GM08714 (cell line): ENCODE measurements at regions not wholly inside any gene's neighbourhood (a gene's known extent, or its start where the extent isn't known, plus 50 kb on each side); places are given as distances from the start of the nearest gene placed in this dataset.

Experiments used
- H3K4me3 ChIP-seq: fragments of 200-500 bp; sonication (Bioruptor generic); 2 replicates; pipeline ENCODE4 v1.5.1; 2014; ENCODE audit warnings: mild to moderate bottlenecking, low read length, inconsistent platforms
- ZNF274 ChIP-seq: IDR thresholded peaks from 2 replicates; pipeline ENCODE4 v1.6.1; 2012; ENCODE audit warnings: mild to moderate bottlenecking, low read depth, low read length

- no peak for TF ChIP-seq ZNF274
- no peak overlapping the region for H3K4me3 ChIP-seq
Measured at GRCh38 chr2:199160081-199160480, 297.7 kb downstream of the SATB2 start.

DNA sequence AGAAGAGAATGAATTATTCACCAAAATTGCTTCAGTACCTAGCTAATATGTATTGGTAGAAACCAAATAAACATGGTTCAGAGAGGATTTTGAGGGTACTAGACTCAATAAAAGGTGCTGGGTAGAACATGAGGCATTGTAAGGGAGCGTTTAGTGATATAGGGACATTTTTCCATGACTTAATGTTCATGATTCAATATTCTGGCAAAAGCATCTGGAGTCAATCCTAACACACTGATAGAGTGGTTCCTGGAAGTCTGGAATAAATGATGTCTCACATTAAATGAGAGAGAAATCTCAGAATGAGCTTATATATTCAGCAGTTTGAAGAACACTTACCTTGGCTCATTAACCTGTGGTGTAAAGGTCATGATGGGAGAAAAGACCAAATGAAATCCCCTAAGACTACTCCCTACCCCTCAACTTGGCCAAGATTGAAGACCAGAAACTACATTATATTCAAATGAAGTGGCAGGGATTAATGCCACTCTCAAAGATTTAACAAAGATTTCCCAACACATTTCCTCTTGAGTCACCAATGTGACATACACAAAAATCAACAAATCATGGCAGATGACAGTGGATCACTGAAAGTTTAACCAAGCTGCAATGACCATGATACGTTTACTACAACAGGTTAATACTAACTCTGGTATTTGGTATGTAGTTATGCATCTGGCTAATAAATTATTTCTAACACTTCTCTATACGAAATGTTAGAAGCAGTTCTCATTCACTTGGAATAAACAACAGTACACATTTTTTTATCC, 309.5 kb downstream of the SATB2 start:
- no peak for TF ChIP-seq ZNF274
- H3K4me3 ChIP-seq: no peak overlapping the region

GRCh38 chr2:199147216-199147615, 310.5 kb downstream of the SATB2 start:
- no peak overlapping the region for H3K4me3 ChIP-seq
- TF ChIP-seq ZNF274: no peak

DNA sequence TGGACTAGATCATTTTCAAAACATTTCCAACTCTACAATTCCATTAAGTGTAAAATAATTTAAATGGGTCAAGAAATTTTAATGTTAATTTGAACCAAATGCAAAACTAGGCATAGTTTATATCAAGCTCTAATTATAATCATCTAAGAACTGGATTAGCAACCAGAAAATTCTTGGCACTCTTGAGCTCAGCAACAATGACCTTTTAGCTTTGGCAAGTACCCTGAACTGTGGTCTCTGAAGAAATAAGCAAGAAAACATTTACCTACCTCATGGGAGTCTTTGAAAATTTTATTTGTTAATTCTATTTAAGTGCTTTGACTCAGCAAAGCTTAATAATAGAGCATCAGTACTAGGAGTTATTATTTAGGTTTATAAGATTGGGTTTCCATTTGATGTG, 313.2 kb downstream of the SATB2 start:
- H3K4me3 ChIP-seq: no peak overlapping the region
- TF ChIP-seq ZNF274: no peak

- TF ChIP-seq ZNF274: no peak
Measured at GRCh38 chr2:199144036-199144435, 313.7 kb downstream of the SATB2 start.

GRCh38 chr2:199136681-199137080, 321.1 kb downstream of the SATB2 start:
- H3K4me3 ChIP-seq: no peak overlapping the region
- TF ChIP-seq ZNF274: no peak

More at GRCh38 chr2:199144036-199144435, 313.7 kb downstream of the SATB2 start:
- no peak overlapping the region for H3K4me3 ChIP-seq

GRCh38 chr2:199136242-199136641, 321.5 kb downstream of the SATB2 start:
- no peak overlapping the region for H3K4me3 ChIP-seq
- no peak for TF ChIP-seq ZNF274

DNA sequence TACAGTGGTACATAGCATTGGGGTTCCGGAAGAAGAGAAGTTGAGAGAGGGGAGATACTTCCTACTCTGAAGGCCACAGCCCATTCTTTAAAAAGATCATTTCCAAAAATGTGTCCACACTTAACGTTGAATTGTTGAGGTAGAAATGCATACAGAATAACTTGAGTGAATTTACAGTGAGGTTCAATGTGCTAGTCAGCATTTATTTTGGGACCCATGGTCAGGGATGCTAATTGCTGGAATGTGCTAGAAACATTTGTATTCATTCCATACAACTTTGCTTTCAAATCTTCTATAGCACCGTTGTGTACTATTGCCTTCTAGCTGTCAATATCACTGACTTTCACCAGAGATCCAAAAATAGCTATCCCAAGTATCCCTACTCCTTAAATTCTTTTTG, 325.9 kb downstream of the SATB2 start:
- no peak overlapping the region for H3K4me3 ChIP-seq
- TF ChIP-seq ZNF274: no peak

GRCh38 chr2:199131136-199131655, 326.5 kb downstream of the SATB2 start:
- no peak overlapping the region for H3K4me3 ChIP-seq
- TF ChIP-seq ZNF274: no peak

- H3K4me3 ChIP-seq: no peak overlapping the region
- no peak for TF ChIP-seq ZNF274
Measured at GRCh38 chr2:199130501-199130900, 327.2 kb downstream of the SATB2 start.

- TF ChIP-seq ZNF274: no peak
- no peak overlapping the region for H3K4me3 ChIP-seq
Measured at GRCh38 chr2:199128476-199129229, 329.1 kb downstream of the SATB2 start.

DNA sequence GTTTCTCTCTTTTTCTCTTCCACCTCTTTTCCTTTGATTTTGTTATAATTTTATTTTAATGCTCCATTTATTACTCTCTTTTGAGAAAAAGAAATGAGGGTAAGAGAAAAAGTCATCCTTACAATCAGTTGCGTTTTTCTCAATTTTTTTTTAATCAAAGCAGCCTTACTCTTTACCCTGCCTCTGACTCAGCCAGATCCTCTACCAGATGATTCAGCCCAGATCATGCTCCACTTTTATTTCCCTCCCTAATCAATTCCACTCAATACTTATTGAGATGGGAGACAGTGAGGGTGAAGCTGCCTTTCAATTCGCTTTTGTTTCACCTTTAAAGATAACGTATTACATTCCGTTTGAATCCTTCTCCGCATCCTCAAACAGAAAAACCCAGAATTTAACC, 337.9 kb downstream of the SATB2 start:
- H3K4me3 ChIP-seq: no peak overlapping the region
- TF ChIP-seq ZNF274: no peak

- no peak overlapping the region for H3K4me3 ChIP-seq
- TF ChIP-seq ZNF274: no peak
Measured at GRCh38 chr2:199118673-199119112, 339.0 kb downstream of the SATB2 start.

DNA sequence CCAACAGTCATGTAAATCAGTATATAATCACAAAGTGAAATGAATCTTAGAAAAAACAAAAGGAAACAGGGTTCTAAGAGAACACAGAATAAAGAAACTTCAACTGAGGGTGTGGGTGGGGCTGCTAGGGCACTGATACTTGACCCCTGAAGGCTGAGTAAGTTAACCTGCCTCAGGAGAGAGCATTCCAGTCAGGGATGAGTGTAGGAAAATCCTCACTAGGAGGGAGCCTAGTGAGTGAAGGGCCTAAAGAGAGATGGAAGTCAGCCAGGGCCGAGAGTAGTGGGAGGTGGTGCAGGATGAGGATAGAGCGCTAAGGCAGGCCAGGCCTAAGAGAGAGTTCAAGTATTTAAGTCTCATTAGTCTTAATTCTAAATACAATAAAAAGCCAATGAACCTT, 342.6 kb downstream of the SATB2 start:
- no peak overlapping the region for H3K4me3 ChIP-seq
- no peak for TF ChIP-seq ZNF274

- no peak for TF ChIP-seq ZNF274
- H3K4me3 ChIP-seq: no peak overlapping the region
Measured at GRCh38 chr2:199113111-199113510, 344.6 kb downstream of the SATB2 start.
